ENCODE measurements at regions not wholly inside any gene's neighbourhood (a gene's known extent, or its start where the extent isn't known, plus 50 kb on each side); places are given as distances from the start of the nearest gene placed in this dataset.

DNA sequence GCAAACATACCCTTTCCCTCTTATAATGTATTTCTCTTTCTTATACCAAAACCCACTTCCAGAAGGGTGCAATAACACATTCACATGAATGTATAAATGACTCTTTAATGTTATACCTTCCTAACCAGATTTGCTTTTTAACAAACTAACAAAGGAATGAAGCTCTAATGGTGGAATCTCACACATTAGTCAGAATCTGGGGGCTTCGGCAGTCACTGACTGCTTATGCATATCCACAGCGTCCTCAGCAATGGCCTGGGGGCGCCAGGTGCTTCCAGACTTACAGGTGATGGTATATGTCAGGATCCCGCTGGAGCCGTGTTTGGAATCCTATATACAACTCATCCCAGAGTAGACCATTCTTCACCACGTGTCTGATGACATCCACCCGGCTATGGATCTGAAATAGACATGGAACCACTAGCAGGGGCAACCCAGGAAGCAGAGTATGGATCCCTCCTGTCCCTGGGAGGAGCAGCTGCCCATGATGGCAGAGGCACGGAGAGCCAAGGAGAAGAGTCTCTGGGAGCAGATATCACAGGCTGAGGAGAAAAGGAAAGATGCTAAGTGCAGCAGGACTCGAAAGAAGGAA lies 150.8 kb upstream of the RIPOR2 start:
- no peaks in the 10 kb centered on the region for H3K4me1 ChIP-seq (ENCODE audit: control insufficient read depth, insufficient read depth, low read length)
- WGBS (ENCODE audit: insufficient coverage) = 57% methylated on average over 4 of the region's 9 CpGs
- H3K36me3 ChIP-seq (ENCODE audit: control insufficient read depth, insufficient read depth, low read length) = no peaks in the 10 kb centered on the region
- H3K9me3 ChIP-seq (replicated peaks; ENCODE audit: control insufficient read depth, low read depth, low read length) = no peaks in the 10 kb centered on the region
- H3K27me3 ChIP-seq (ENCODE audit: control insufficient read depth, insufficient read depth, low read length) = no peaks in the 10 kb centered on the region
- peak overlapping the region; percentile 23 for H3K27ac ChIP-seq (ENCODE audit: low read length)
- no peak for DNase-seq
- H3K4me3 ChIP-seq (ENCODE audit: low read length) = no peak overlapping the region

DNA sequence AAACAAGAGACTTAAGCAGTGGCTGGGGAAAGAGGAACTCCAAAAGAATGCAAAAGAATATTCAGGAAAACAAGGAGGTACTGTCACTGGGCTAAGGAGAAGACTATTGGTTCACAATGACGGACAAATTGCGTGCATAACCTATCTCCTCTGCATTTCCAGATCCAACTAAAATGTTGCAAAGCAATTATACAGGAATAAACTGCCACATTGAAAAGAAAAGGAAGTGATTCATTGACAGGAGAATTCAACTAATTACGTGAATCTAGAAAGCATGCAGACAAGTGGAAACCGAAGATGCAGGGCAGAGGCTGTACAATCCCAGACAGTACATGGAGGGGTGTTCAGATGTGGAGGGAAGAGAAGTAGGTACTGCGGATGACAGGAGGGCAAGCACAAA lies 152.8 kb upstream of the RIPOR2 start:
- Histone ChIP-seq H3K27ac (ENCODE audit: low read length) (no peak overlapping the region), H3K4me1 (ENCODE audit: control insufficient read depth, insufficient read depth, low read length) (no peaks in the 10 kb centered on the region), H3K36me3 (ENCODE audit: control insufficient read depth, insufficient read depth, low read length) (no peaks in the 10 kb centered on the region), H3K9me3 (replicated peaks; ENCODE audit: control insufficient read depth, low read depth, low read length) (no peaks in the 10 kb centered on the region), H3K4me3 (ENCODE audit: low read length) (no peak overlapping the region), H3K27me3 (ENCODE audit: control insufficient read depth, insufficient read depth, low read length) (no peaks in the 10 kb centered on the region)
- 57% methylated on average over 2 of the region's 5 CpGs for WGBS (ENCODE audit: insufficient coverage)
- DNase-seq = no peak

DNA sequence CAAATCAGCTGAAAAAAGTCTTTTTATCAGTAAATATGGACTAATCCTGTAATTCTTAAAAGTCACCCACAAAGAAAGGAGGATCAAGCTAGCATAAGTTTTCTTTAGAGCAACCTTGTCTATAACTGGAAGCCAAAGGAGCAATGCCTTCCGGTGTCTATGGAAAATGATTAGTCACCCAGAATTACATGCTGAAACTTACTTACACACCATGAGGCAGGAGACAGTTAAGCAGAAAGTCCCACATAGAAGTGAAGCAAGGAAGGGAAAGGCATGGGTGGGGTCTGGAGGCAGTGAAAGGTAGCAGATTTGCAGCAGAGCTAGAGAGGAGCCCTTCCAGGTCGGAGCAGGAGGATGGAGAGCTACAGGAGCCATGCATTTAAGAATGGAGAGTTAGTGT lies 153.7 kb upstream of the RIPOR2 start:
- WGBS (ENCODE audit: insufficient coverage) = 0% methylated on average over 1 of the region's 2 CpGs
- H3K9me3 ChIP-seq (replicated peaks; ENCODE audit: control insufficient read depth, low read depth, low read length) = no peaks in the 10 kb centered on the region
- H3K27ac ChIP-seq (ENCODE audit: low read length) = no peak overlapping the region
- no peak for DNase-seq
- H3K4me3 ChIP-seq (ENCODE audit: low read length) = no peak overlapping the region
- H3K36me3 ChIP-seq (ENCODE audit: control insufficient read depth, insufficient read depth, low read length) = no peaks in the 10 kb centered on the region
- H3K27me3 ChIP-seq (ENCODE audit: control insufficient read depth, insufficient read depth, low read length) = no peaks in the 10 kb centered on the region
- H3K4me1 ChIP-seq (ENCODE audit: control insufficient read depth, insufficient read depth, low read length) = no peaks in the 10 kb centered on the region

DNA sequence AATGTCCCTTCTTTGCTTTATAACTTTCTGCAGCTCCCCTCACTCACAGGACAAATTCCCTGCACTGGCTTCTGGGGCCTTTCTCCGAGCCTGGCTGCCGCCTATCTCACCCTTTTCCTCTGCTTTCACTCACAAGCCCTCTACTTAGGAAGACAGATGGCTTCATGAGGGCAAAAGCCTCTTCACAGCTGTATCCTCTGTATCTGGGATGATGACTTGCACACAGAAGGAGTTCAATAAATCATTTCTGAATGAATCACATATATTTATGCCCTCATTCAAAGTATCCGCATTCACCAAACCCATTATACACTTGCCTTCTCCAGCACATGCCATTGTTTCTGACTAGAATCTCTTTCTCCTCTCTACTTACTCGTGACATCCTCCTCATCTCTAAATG lies 159.0 kb upstream of the RIPOR2 start:
- no peaks in the 10 kb centered on the region for H3K9me3 ChIP-seq (replicated peaks; ENCODE audit: control insufficient read depth, low read depth, low read length)
- H3K27me3 ChIP-seq (ENCODE audit: control insufficient read depth, insufficient read depth, low read length) = no peaks in the 10 kb centered on the region
- WGBS (ENCODE audit: insufficient coverage) = 66% methylated on average over 3 of the region's 4 CpGs
- H3K36me3 ChIP-seq (ENCODE audit: control insufficient read depth, insufficient read depth, low read length) = no peaks in the 10 kb centered on the region
- no peak for DNase-seq
- H3K4me1 ChIP-seq (ENCODE audit: control insufficient read depth, insufficient read depth, low read length) = no peaks in the 10 kb centered on the region
- H3K27ac ChIP-seq (ENCODE audit: low read length) = no peak overlapping the region
- no peak overlapping the region for H3K4me3 ChIP-seq (ENCODE audit: low read length)

DNA sequence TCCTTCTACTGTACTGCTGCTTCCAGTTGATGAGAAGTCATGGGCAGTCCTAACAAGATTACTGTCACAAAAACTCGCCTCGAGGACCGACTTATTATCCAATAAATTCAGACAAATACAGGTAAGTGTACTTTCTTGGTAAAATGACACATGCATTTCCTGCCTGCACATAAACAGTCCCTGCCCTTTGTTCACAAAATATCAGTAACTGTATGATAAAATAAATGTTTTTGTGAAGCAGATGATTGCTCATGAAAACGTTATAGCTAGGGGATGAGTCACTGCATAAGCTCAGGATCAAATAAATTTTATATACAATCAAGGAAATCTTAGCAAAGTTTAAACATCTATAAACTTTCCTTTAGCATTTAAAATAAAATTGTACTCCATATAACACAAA lies 164.5 kb upstream of the RIPOR2 start:
- H3K9me3 ChIP-seq (replicated peaks; ENCODE audit: control insufficient read depth, low read depth, low read length) = no peaks in the 10 kb centered on the region

DNA sequence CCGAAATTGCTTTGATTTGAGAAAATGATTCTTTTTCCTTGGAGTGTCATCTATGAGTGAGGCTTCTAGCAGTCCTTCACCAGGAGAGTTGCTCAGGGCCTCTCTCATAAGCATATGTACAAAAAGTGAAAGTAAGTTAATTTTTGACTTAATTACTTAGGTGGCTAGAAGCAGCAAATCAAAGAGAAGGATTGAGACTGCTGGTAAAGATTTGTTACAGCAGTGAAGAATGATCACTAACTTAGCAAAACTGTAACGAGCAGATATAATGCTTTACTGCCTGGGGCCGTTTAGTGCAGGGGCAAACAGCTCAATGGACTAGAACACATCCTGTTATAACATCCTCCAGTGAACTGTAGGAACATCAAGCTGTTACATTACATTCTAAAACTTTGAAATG lies 167.8 kb upstream of the RIPOR2 start:
- Histone ChIP-seq H3K27me3 (ENCODE audit: control insufficient read depth, insufficient read depth, low read length) (no peaks in the 10 kb centered on the region), H3K27ac (ENCODE audit: low read length) (no peak overlapping the region), H3K4me1 (ENCODE audit: control insufficient read depth, insufficient read depth, low read length) (no peaks in the 10 kb centered on the region), H3K36me3 (ENCODE audit: control insufficient read depth, insufficient read depth, low read length) (no peaks in the 10 kb centered on the region), H3K9me3 (replicated peaks; ENCODE audit: control insufficient read depth, low read depth, low read length) (no peaks in the 10 kb centered on the region), H3K4me3 (ENCODE audit: low read length) (no peak overlapping the region)
- DNase-seq = no peak
- WGBS (ENCODE audit: insufficient coverage) = 84% methylated on average over 3 of the region's 3 CpGs

More for the DNA sequence above, 164.5 kb upstream of the RIPOR2 start:
- no peaks in the 10 kb centered on the region for H3K36me3 ChIP-seq (ENCODE audit: control insufficient read depth, insufficient read depth, low read length)
- H3K27me3 ChIP-seq (ENCODE audit: control insufficient read depth, insufficient read depth, low read length) = no peaks in the 10 kb centered on the region
- no CpG with 5 or more reads among the region's 4 CpGs for WGBS (ENCODE audit: insufficient coverage)
- DNase-seq = no peak
- H3K4me3 ChIP-seq (ENCODE audit: low read length) = no peak overlapping the region
- no peaks in the 10 kb centered on the region for H3K4me1 ChIP-seq (ENCODE audit: control insufficient read depth, insufficient read depth, low read length)
- H3K27ac ChIP-seq (ENCODE audit: low read length) = no peak overlapping the region

DNA sequence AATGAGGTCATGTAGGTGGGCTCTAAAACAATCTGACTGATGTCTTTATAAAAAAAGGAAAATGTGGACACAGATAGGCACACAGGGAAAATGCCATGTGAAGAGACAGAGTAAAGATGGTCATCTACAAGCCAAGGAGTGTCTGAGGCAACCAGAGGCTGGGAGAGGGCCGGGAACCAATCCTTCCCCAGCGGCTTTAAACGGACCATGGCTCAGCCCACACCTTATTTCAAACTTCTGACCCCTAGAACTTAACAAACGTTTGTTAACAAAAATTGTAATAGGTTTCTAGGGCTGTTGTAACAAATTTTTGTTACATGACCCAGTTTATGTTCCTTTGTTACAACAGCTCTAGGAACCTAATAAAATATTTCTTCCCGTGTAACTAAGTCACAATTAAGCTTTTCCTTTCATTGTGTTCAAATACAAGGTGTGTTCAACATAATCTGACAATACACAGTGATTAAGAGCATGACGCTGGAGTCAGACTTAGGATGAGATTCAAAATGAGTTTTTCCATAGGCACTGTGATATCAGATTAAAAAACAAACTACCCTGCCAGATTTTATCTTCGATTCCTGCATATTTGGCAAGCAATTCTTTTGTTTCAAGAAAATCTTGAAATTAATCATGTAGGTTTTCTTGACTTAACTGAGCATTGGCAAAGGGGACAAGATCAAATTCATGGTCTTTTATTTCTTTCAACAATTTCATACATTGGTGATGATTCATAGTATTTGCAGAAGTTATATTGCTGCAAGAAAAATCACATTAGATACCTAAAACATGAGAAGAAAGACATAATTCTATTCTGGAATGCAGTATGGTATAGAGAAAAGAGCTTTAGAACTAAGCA lies 169.5 kb upstream of the RIPOR2 start:
- Histone ChIP-seq H3K36me3 (ENCODE audit: control insufficient read depth, insufficient read depth, low read length) (no peaks in the 10 kb centered on the region), H3K27me3 (ENCODE audit: control insufficient read depth, insufficient read depth, low read length) (no peaks in the 10 kb centered on the region), H3K9me3 (replicated peaks; ENCODE audit: control insufficient read depth, low read depth, low read length) (no peaks in the 10 kb centered on the region), H3K27ac (ENCODE audit: low read length) (no peak overlapping the region), H3K4me3 (ENCODE audit: low read length) (no peak overlapping the region), H3K4me1 (ENCODE audit: control insufficient read depth, insufficient read depth, low read length) (no peaks in the 10 kb centered on the region)
- whole genome bisulfite sequencing (ENCODE audit: insufficient coverage) = no CpG with 5 or more reads among the region's 7 CpGs
- no peak for DNase-seq

DNA sequence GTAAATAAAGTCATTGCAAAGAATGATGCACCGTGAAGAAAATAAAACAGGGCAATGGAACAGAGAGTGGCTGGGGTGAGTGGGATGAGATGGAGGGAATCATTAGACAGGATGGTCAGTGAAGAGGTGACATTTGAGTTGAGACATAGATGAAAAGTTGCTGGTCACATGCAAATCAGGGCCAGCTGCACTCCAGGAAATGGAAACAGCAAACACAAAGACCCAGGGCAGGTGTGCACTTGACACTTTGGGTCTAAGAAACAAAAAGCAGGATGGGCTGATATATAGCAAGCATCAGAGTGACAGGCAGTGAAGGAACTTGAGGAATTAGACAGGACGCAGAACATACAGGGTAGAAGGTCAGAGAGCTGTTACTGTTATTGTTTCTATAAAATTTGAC lies 171.5 kb upstream of the RIPOR2 start:
- WGBS (ENCODE audit: insufficient coverage) = 100% methylated on average over 1 of the region's 2 CpGs
- Histone ChIP-seq H3K27me3 (ENCODE audit: control insufficient read depth, insufficient read depth, low read length) (no peaks in the 10 kb centered on the region), H3K27ac (ENCODE audit: low read length) (no peak overlapping the region), H3K4me1 (ENCODE audit: control insufficient read depth, insufficient read depth, low read length) (no peaks in the 10 kb centered on the region), H3K9me3 (replicated peaks; ENCODE audit: control insufficient read depth, low read depth, low read length) (no peaks in the 10 kb centered on the region), H3K4me3 (ENCODE audit: low read length) (no peak overlapping the region), H3K36me3 (ENCODE audit: control insufficient read depth, insufficient read depth, low read length) (no peaks in the 10 kb centered on the region)
- DNase-seq = no peak

DNA sequence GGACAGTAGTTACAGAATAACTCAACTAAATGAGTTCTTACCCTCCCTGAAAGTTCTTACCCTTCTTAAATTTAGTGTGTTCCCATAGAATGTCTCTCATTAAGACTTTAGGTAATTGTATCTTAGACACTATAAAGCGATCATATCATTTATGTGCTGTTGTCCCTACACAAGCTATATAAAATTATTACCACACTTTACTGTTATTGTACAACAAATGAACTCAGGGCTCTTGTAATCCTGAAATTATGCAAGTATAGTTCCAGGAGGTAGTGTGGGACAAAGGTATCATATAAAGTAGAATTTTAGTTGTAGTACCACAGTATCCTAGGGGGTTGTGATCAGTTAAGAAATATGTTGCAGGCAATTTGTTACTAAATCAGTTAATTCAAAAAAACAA lies 167.4 kb upstream of the CARMIL1 start:
- Histone ChIP-seq H3K27me3 (ENCODE audit: control insufficient read depth, insufficient read depth, low read length) (no peaks in the 10 kb centered on the region), H3K4me3 (ENCODE audit: low read length) (no peak overlapping the region), H3K36me3 (ENCODE audit: control insufficient read depth, insufficient read depth, low read length) (no peaks in the 10 kb centered on the region), H3K4me1 (ENCODE audit: control insufficient read depth, insufficient read depth, low read length) (no peaks in the 10 kb centered on the region), H3K27ac (ENCODE audit: low read length) (no peak overlapping the region), H3K9me3 (replicated peaks; ENCODE audit: control insufficient read depth, low read depth, low read length) (no peaks in the 10 kb centered on the region)
- DNase-seq = no peak
- WGBS (ENCODE audit: insufficient coverage) = no CpG with 5 or more reads among the region's 1 CpG

DNA sequence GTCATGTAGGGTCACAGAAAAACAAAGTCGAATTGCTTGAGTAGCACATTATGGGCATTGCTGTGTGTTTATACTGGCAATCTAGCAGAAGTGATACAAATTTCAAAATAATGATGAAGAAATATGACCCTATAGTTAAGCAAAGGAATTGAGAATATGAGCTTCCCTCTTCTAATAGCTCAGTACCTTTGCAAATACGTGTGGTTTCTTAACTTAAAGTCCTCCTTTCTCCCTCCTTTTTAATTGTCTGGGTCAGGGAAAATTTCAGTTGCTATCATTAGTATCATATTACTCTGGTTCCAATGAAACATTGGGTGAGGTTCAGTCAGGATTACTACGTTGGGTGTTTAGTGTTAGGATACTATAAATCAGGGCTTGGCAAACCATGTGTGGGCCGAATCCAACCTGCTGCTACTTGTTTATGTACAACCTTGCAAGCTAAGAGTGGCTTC lies 166.8 kb upstream of the CARMIL1 start:
- Histone ChIP-seq H3K4me3 (ENCODE audit: low read length) (no peak overlapping the region), H3K36me3 (ENCODE audit: control insufficient read depth, insufficient read depth, low read length) (no peaks in the 10 kb centered on the region), H3K27me3 (ENCODE audit: control insufficient read depth, insufficient read depth, low read length) (no peaks in the 10 kb centered on the region), H3K9me3 (replicated peaks; ENCODE audit: control insufficient read depth, low read depth, low read length) (no peaks in the 10 kb centered on the region), H3K27ac (ENCODE audit: low read length) (no peak overlapping the region), H3K4me1 (ENCODE audit: control insufficient read depth, insufficient read depth, low read length) (no peaks in the 10 kb centered on the region)
- WGBS (ENCODE audit: insufficient coverage) = 38% methylated on average over 2 of the region's 4 CpGs
- no peak for DNase-seq
